LNCAP (cell line): ENCODE measurements at regions not wholly inside any gene's neighbourhood (a gene's known extent, or its start where the extent isn't known, plus 50 kb on each side); places are given as distances from the start of the nearest gene placed in this dataset.

Experiments
- TF ChIP-seq, protein P1 (sequence below): fragments of 450-650 bp; IDR thresholded peaks from 2 replicates; pipeline ENCODE4 v1.5.1; 2017; ENCODE audit warnings: mild to moderate bottlenecking

DNA sequence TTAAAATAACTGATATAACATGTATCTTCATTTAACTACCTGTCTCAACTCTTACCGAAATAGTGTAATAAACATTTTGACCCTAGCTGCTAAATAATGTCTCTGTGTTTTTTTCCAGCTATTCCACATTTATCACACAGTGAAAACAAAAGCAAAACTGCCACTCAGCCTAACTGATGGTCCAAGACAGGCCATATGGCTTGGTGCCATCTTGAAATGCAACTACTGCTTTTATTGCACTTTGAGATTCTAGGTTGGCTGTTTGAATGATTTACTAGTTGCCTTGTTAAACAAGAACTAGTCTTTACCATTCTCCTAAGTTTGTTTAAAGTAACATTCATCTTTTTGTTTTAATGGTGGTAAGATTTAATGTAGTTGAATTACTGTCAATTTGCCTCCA lies 739.8 kb downstream of the TFAP2A start:
- TF ChIP-seq, protein P1, sequence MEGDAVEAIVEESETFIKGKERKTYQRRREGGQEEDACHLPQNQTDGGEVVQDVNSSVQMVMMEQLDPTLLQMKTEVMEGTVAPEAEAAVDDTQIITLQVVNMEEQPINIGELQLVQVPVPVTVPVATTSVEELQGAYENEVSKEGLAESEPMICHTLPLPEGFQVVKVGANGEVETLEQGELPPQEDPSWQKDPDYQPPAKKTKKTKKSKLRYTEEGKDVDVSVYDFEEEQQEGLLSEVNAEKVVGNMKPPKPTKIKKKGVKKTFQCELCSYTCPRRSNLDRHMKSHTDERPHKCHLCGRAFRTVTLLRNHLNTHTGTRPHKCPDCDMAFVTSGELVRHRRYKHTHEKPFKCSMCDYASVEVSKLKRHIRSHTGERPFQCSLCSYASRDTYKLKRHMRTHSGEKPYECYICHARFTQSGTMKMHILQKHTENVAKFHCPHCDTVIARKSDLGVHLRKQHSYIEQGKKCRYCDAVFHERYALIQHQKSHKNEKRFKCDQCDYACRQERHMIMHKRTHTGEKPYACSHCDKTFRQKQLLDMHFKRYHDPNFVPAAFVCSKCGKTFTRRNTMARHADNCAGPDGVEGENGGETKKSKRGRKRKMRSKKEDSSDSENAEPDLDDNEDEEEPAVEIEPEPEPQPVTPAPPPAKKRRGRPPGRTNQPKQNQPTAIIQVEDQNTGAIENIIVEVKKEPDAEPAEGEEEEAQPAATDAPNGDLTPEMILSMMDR = no peak

DNA sequence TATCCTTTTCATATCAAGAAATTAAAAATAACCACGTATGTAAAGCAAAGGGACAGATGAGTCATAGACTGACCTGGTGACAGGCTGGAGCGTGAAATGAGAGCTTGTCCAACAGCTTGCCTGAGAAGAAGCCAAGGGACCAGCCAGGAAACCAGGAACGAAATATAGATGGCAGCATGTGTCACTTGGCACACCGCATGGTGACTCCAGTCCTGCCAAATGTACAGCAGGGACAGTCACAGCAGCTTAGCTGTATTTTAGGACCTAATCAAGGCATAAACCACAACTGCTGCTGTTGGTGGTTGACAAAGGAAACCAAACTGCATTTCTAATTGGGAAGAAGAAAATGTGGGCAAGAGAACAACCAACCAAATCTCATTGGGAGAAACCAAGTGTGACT lies 755.0 kb downstream of the TFAP2A start:
- TF ChIP-seq, protein P1 = no peak

DNA sequence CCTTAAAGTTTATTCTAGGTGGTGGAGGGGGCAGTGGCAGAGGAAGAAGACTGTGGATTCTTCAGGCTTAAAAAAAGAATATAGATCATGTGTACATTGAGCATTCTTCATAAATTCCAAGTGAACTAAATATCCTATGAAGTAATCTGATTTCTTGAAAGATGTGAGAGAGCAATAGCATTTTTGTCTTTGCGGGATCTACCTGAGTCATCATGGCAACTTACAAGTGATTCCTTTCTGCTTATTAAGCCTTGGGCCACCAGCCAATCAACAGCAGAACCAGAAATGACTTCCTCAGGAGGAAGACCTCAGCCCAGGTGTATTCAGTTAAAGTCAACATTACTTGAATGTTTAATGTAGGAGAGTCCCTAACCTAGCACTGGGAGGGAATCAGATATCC lies 756.9 kb downstream of the TFAP2A start:
- TF ChIP-seq, protein P1 = no peak

DNA sequence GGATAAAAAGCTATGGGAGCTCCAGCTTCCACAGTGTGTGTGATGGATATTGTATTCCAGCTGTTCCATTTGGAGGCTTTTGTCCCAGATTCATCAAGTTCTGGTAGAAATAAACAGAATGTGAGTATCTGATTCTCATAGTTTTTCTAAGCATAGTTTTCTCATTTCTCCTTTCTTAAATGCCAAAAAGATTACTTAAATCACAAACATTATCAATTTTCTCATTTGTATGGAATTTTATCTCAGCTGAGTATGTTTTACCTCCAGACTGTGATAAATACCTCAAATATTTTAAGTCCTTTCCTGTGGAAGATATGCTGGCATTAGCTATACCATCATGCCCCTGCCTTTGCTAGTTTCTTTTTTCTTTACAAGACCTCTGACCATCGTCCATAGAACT lies 767.3 kb downstream of the TFAP2A start:
- TF ChIP-seq, protein P1 = no peak

DNA sequence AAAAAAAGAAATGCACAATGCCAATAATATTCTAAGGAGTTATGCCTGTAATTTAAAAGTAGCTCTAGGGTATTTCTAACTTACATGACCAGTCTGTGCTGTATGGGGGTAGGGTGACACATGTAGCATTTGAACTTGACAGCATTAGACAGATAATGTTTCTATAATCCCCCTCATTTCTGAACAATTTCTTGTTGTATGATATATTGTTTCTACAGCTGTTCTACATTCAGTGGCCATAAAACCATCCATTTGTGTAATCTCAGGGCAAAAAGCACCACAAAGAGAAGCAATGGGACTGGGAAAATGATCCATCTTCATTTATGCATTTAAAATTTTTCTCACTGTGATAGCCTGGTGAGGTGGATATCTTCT lies 767.8 kb downstream of the TFAP2A start:
- TF ChIP-seq, protein P1 = no peak

DNA sequence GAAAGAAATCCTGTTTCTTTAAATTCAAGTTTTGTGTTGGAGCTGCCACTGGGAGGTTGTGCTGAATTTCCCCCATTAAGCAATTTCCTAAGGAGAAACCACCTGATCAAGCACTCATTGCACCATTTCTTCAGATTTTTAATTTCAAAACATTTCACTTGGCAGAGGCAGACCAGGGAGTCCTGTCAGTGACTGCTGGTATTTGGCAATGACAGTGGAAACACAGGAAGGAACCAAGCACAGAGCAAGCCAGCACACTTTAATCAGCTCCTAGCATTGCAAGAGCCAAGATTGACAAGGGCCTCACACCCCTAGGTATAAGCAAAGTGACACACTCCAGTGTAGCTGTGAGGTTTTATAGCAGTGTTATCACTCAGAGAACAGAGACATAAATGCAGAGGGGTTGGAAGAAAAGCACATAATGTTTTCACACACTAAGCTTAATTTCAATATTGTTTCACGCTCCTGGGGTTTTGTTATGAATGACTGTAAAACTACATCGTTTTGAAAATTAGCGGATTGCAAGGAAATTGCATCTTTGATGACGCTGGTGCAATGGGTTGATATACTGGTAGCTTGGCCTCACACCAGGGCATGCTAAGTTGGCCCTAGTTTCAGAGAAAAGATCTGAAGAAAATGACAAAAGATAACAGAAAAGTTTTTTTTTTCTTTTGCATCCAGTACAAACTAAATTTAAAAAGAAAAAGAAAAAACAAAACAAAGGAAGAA lies 768.4 kb downstream of the TFAP2A start:
- TF ChIP-seq, protein P1 = no peak

DNA sequence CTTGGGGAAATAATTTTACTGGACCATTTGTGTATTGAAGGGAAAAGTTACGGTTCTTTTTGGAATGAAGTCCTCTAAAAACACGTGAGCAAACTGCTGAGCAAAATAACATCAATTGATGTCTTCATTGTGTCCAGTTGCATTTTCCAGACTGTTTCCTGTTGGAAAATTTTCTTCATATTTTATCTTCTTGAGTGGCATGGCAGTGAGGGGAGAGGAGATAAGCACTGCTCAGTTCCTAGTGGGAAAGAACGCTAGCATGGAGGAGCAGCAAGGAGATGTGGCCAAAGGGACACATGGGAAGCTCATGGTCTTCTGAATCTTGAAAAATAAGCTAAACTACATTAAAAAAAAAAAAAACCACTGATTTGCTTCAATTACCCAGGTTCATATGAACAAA lies 776.0 kb downstream of the TFAP2A start:
- TF ChIP-seq, protein P1 = no peak

DNA sequence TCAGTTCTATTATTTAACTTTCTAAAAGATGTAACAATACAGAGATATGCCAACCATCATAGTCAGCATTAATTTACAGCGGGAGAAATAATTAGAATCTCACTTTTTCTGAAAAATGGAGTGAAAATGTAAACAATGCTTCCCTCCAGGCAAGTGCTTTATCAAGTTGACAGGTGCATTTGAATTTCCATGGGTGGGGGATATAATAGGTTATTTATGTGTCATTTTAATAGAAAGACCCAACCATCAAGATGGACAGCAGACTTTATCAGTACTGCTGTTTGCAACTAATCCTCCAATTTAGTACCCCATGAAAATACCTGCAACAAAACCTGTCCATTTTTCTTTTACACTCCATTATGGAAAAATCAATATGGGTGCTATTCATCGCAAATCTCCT lies 780.1 kb downstream of the TFAP2A start:
- TF ChIP-seq, protein P1 = no peak
